ENCODE measurements at regions not wholly inside any gene's neighbourhood (a gene's known extent, or its start where the extent isn't known, plus 50 kb on each side); places are given as distances from the start of the nearest gene placed in this dataset.

- TF ChIP-seq EZH2 (IDR thresholded peaks at IDR 0.05; ENCODE audit: insufficient read depth, low read length), result no peak
- TF ChIP-seq, protein P1, sequence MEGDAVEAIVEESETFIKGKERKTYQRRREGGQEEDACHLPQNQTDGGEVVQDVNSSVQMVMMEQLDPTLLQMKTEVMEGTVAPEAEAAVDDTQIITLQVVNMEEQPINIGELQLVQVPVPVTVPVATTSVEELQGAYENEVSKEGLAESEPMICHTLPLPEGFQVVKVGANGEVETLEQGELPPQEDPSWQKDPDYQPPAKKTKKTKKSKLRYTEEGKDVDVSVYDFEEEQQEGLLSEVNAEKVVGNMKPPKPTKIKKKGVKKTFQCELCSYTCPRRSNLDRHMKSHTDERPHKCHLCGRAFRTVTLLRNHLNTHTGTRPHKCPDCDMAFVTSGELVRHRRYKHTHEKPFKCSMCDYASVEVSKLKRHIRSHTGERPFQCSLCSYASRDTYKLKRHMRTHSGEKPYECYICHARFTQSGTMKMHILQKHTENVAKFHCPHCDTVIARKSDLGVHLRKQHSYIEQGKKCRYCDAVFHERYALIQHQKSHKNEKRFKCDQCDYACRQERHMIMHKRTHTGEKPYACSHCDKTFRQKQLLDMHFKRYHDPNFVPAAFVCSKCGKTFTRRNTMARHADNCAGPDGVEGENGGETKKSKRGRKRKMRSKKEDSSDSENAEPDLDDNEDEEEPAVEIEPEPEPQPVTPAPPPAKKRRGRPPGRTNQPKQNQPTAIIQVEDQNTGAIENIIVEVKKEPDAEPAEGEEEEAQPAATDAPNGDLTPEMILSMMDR (IDR thresholded peaks at IDR 0.05; ENCODE audit: insufficient read depth, low read depth, low read length), result no peak
- no peak overlapping the region for H2AFZ ChIP-seq (ENCODE audit: low read depth, low read length)
- H3K4me3 ChIP-seq (ENCODE audit: insufficient read depth, low read depth, low read length), result no peak overlapping the region
- H3K4me2 ChIP-seq (ENCODE audit: low read length), result no peak overlapping the region
- no peaks in the 10 kb centered on the region for H3K36me3 ChIP-seq (ENCODE audit: insufficient read depth, low read length)
- H3K27me3 ChIP-seq (ENCODE audit: insufficient read depth, low read length), result no peaks in the 10 kb centered on the region
- no peaks in the 10 kb centered on the region for H3K27me3 Mint-ChIP-seq (ENCODE audit: low read depth, unreplicated experiment)
- no peaks in the 10 kb centered on the region for H3K4me1 Mint-ChIP-seq (ENCODE audit: low read depth, unreplicated experiment)
- FAIRE-seq, result no peak
- no peaks in the 10 kb centered on the region for H3K36me3 Mint-ChIP-seq (ENCODE audit: low read depth, unreplicated experiment)
- peak; percentile 6 for DNase-seq (ENCODE audit: low read depth)
- H3K79me2 ChIP-seq (ENCODE audit: insufficient read depth, low read length), result no peaks in the 10 kb centered on the region
- no peaks in the 10 kb centered on the region for H3K4me1 ChIP-seq (ENCODE audit: insufficient read depth, low read length)
- H3K9me3 ChIP-seq (ENCODE audit: insufficient read depth, low read depth, low read length), result no peaks in the 10 kb centered on the region
- H3K27ac Mint-ChIP-seq (ENCODE audit: unreplicated experiment), result no peak overlapping the region
- no peak overlapping the region for H3K9ac ChIP-seq (ENCODE audit: low read length)
- no peak overlapping the region for H3K27ac ChIP-seq (ENCODE audit: low read depth, low read length)
- no peaks in the 10 kb centered on the region for H3K9me3 Mint-ChIP-seq (ENCODE audit: unreplicated experiment)
- H3K4me3 Mint-ChIP-seq (ENCODE audit: unreplicated experiment), result no peak overlapping the region
- H4K20me1 ChIP-seq (ENCODE audit: insufficient read depth, low read length), result no peaks in the 10 kb centered on the region
Measured at GRCh38 chr3:174398761-174399160, 460.4 kb upstream of the NAALADL2 start.

- no peaks in the 10 kb centered on the region for H3K79me2 ChIP-seq (ENCODE audit: insufficient read depth, low read length)
- H3K27me3 ChIP-seq (ENCODE audit: insufficient read depth, low read length), result no peaks in the 10 kb centered on the region
- H3K4me3 ChIP-seq (ENCODE audit: insufficient read depth, low read depth, low read length), result no peak overlapping the region
- H3K4me2 ChIP-seq (ENCODE audit: low read length), result no peak overlapping the region
- H3K27ac Mint-ChIP-seq (ENCODE audit: unreplicated experiment), result no peak overlapping the region
- H3K4me3 Mint-ChIP-seq (ENCODE audit: unreplicated experiment), result no peak overlapping the region
- H3K9ac ChIP-seq (ENCODE audit: low read length), result no peak overlapping the region
- FAIRE-seq, result no peak
- no peaks in the 10 kb centered on the region for H3K4me1 ChIP-seq (ENCODE audit: insufficient read depth, low read length)
- H3K36me3 ChIP-seq (ENCODE audit: insufficient read depth, low read length), result no peaks in the 10 kb centered on the region
- no peaks in the 10 kb centered on the region for H3K9me3 ChIP-seq (ENCODE audit: insufficient read depth, low read depth, low read length)
- H3K9me3 Mint-ChIP-seq (ENCODE audit: unreplicated experiment), result no peaks in the 10 kb centered on the region
- H3K4me1 Mint-ChIP-seq (ENCODE audit: low read depth, unreplicated experiment), result no peaks in the 10 kb centered on the region
- DNase-seq (ENCODE audit: low read depth), result no peak
- no peaks in the 10 kb centered on the region for H3K27me3 Mint-ChIP-seq (ENCODE audit: low read depth, unreplicated experiment)
- no peak overlapping the region for H2AFZ ChIP-seq (ENCODE audit: low read depth, low read length)
- TF ChIP-seq, protein P1 (IDR thresholded peaks at IDR 0.05; ENCODE audit: insufficient read depth, low read depth, low read length), result no peak
- no peak for TF ChIP-seq EZH2 (IDR thresholded peaks at IDR 0.05; ENCODE audit: insufficient read depth, low read length)
- no peaks in the 10 kb centered on the region for H4K20me1 ChIP-seq (ENCODE audit: insufficient read depth, low read length)
- no peak overlapping the region for H3K27ac ChIP-seq (ENCODE audit: low read depth, low read length)
- no peaks in the 10 kb centered on the region for H3K36me3 Mint-ChIP-seq (ENCODE audit: low read depth, unreplicated experiment)
Measured at GRCh38 chr3:174403831-174404230, 455.3 kb upstream of the NAALADL2 start.

- H3K27ac Mint-ChIP-seq (ENCODE audit: unreplicated experiment), result no peak overlapping the region
- peak; percentile 60 for DNase-seq (ENCODE audit: low read depth)
Measured at GRCh38 chr3:174408310-174408709, 450.8 kb upstream of the NAALADL2 start.

More at GRCh38 chr3:174408310-174408709, 450.8 kb upstream of the NAALADL2 start:
- Histone ChIP-seq H3K79me2 (ENCODE audit: insufficient read depth, low read length) (no peaks in the 10 kb centered on the region), H4K20me1 (ENCODE audit: insufficient read depth, low read length) (no peaks in the 10 kb centered on the region), H3K9me3 (ENCODE audit: insufficient read depth, low read depth, low read length) (no peaks in the 10 kb centered on the region), H3K27ac (ENCODE audit: low read depth, low read length) (no peak overlapping the region), H3K9ac (ENCODE audit: low read length) (no peak overlapping the region), H3K36me3 (ENCODE audit: insufficient read depth, low read length) (no peaks in the 10 kb centered on the region), H3K4me3 (ENCODE audit: insufficient read depth, low read depth, low read length) (no peak overlapping the region), H3K4me1 (ENCODE audit: insufficient read depth, low read length) (no peaks in the 10 kb centered on the region), H2AFZ (ENCODE audit: low read depth, low read length) (no peak overlapping the region), H3K27me3 (ENCODE audit: insufficient read depth, low read length) (no peaks in the 10 kb centered on the region), H3K4me2 (ENCODE audit: low read length) (no peak overlapping the region)
- H3K27me3 Mint-ChIP-seq (ENCODE audit: low read depth, unreplicated experiment), result no peaks in the 10 kb centered on the region
- no peak for TF ChIP-seq EZH2 (IDR thresholded peaks at IDR 0.05; ENCODE audit: insufficient read depth, low read length)
- TF ChIP-seq, protein P1 (IDR thresholded peaks at IDR 0.05; ENCODE audit: insufficient read depth, low read depth, low read length), result no peak
- no peaks in the 10 kb centered on the region for H3K9me3 Mint-ChIP-seq (ENCODE audit: unreplicated experiment)
- H3K4me3 Mint-ChIP-seq (ENCODE audit: unreplicated experiment), result no peak overlapping the region
- no peak for FAIRE-seq
- H3K4me1 Mint-ChIP-seq (ENCODE audit: low read depth, unreplicated experiment), result no peaks in the 10 kb centered on the region
- no peaks in the 10 kb centered on the region for H3K36me3 Mint-ChIP-seq (ENCODE audit: low read depth, unreplicated experiment)
